ENCODE measurements at regions not wholly inside any gene's neighbourhood (a gene's known extent, or its start where the extent isn't known, plus 50 kb on each side); places are given as distances from the start of the nearest gene placed in this dataset.
A peak's percentile ranks its signal among the peaks of the same experiment; 100 is the strongest.

GRCh38 chr1:98210563-98210962, 289.7 kb upstream of the DPYD start:
- peak overlapping the region; percentile 39 for H3K4me3 ChIP-seq (ENCODE audit: low read depth, low read length)
- TF ChIP-seq CTCF (IDR thresholded peaks at IDR 0.05; ENCODE audit: low read depth, low read length), result no peak

GRCh38 chr1:98210064-98210463, 289.2 kb upstream of the DPYD start:
- peak overlapping the region; percentile 39 for H3K4me3 ChIP-seq (ENCODE audit: low read depth, low read length)

GRCh38 chr1:98205291-98206017, 284.6 kb upstream of the DPYD start:
- no peak overlapping the region for H3K4me3 ChIP-seq (ENCODE audit: low read depth, low read length)
- no peak for TF ChIP-seq CTCF (IDR thresholded peaks at IDR 0.05; ENCODE audit: low read depth, low read length)

More at GRCh38 chr1:98210064-98210463, 289.2 kb upstream of the DPYD start:
- no peak for TF ChIP-seq CTCF (IDR thresholded peaks at IDR 0.05; ENCODE audit: low read depth, low read length)

GRCh38 chr1:98203466-98203865, 282.6 kb upstream of the DPYD start:
- no peak for TF ChIP-seq CTCF (IDR thresholded peaks at IDR 0.05; ENCODE audit: low read depth, low read length)
- H3K4me3 ChIP-seq (ENCODE audit: low read depth, low read length), result no peak overlapping the region

- no peak for TF ChIP-seq CTCF (IDR thresholded peaks at IDR 0.05; ENCODE audit: low read depth, low read length)
- peak overlapping the region; percentile 5; the same call in 1 of the 2 replicates for H3K4me3 ChIP-seq (ENCODE audit: low read depth, low read length)
Observed at GRCh38 chr1:98201666-98202081, 280.8 kb upstream of the DPYD start.

GRCh38 chr1:98197356-98197755, 276.5 kb upstream of the DPYD start:
- no peak for TF ChIP-seq CTCF (IDR thresholded peaks at IDR 0.05; ENCODE audit: low read depth, low read length)
- H3K4me3 ChIP-seq (ENCODE audit: low read depth, low read length), result no peak overlapping the region

- TF ChIP-seq CTCF (IDR thresholded peaks at IDR 0.05; ENCODE audit: low read depth, low read length), result no peak
- H3K4me3 ChIP-seq (ENCODE audit: low read depth, low read length), result no peak overlapping the region
Observed at GRCh38 chr1:98196012-98196411, 275.2 kb upstream of the DPYD start.

Data from WI38 (cell line).